ENCODE measurements at regions not wholly inside any gene's neighbourhood (a gene's known extent, or its start where the extent isn't known, plus 50 kb on each side); places are given as distances from the start of the nearest gene placed in this dataset.

- TF ChIP-seq YY1 (IDR thresholded peaks at IDR 0.05; ENCODE audit: insufficient read depth, insufficient read length) (no peak), ZNF274 (IDR thresholded peaks at IDR 0.05; ENCODE audit: low read depth, low read length) (no peak)
Measured at GRCh38 chr13:104625201-104625600, 1559.0 kb upstream of the SLC10A2 start.
